ENCODE measurements at regions not wholly inside any gene's neighbourhood (a gene's known extent, or its start where the extent isn't known, plus 50 kb on each side); places are given as distances from the start of the nearest gene placed in this dataset.
A peak's percentile ranks its signal among the peaks of the same experiment; 100 is the strongest.

DNA sequence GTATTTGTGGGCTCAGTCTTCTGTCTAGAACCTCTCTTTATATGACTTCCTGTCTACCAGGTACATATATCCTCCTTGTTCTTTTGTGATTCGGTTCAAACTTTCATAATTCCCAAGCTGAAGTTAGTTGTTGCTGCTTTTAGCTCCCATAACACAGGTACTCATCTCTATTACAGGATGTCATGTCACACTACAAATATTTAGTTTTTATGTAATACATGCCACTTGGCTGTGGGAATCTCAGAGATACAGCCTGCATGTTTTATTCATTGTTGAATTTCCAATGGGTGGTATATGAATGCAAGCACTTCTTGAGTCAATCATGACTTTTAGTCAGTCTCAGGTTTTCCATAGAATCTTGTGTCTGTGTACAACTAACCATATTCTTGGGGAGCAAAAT, 122.7 kb downstream of the SINHCAF start (continued):
- no peak for TF ChIP-seq FOSL2 (IDR thresholded peaks at IDR 0.05; ENCODE audit: borderline replicate concordance, low read depth)

GRCh38 chr12:31205054-31205453, 120.9 kb downstream of the SINHCAF start:
- Histone ChIP-seq H3F3A (replicated peaks; ENCODE audit: insufficient read depth) (no peaks in the 10 kb centered on the region), H3K4me2 (no peak overlapping the region), H3K9me2 (no peaks in the 10 kb centered on the region), H3K79me2 (ENCODE audit: insufficient read depth) (no peaks in the 10 kb centered on the region), H3K4me3 (ENCODE audit: low read depth in 2 of 2, low read length in 1 of 2) (no peak overlapping the region), H3K4me1 (ENCODE audit: control insufficient read depth in 1 of 2, insufficient read depth in 2 of 2, low read depth in 1 of 2, low read length in 1 of 2) (0 out of 4 replicates have a peak, but pooled peaks cover 0 to 4% of the 10 kb centered on the region in 2 experiments), H3K27ac (ENCODE audit: low read depth in 2 of 2, low read length in 1 of 2) (no peak overlapping the region), H3K27me3 (ENCODE audit: insufficient read depth) (no peaks in the 10 kb centered on the region), H4K20me1 (ENCODE audit: insufficient read depth) (no peaks in the 10 kb centered on the region), H3K36me3 (replicated peaks in 1 of 2; ENCODE audit: control insufficient read depth in 1 of 2, insufficient read depth in 2 of 2, low read length in 1 of 2) (no peaks in the 10 kb centered on the region), H3K9me3 (no peaks in the 10 kb centered on the region), H2AFZ (ENCODE audit: low read depth) (peak overlapping the region; percentile 63), H3K9ac (no peak overlapping the region)
- TF ChIP-seq POLR2AphosphoS5 (IDR thresholded peaks at IDR 0.05; ENCODE audit: low read depth, low read length), result no peak
- no peak for TF ChIP-seq MAX (IDR thresholded peaks at IDR 0.05; ENCODE audit: low read depth)
- TF ChIP-seq TEAD4 (IDR thresholded peaks at IDR 0.05; ENCODE audit: borderline replicate concordance, insufficient read depth), result no peak
- no peak for TF ChIP-seq NRF1 (IDR thresholded peaks at IDR 0.05; ENCODE audit: low read depth, low read length)
- TF ChIP-seq SMC3 (IDR thresholded peaks at IDR 0.05; ENCODE audit: low read depth, low read length), result no peak
- TF ChIP-seq CHD2 (IDR thresholded peaks at IDR 0.05; ENCODE audit: low read length, partially characterized antibody), result no peak
- TF ChIP-seq, protein P1, sequence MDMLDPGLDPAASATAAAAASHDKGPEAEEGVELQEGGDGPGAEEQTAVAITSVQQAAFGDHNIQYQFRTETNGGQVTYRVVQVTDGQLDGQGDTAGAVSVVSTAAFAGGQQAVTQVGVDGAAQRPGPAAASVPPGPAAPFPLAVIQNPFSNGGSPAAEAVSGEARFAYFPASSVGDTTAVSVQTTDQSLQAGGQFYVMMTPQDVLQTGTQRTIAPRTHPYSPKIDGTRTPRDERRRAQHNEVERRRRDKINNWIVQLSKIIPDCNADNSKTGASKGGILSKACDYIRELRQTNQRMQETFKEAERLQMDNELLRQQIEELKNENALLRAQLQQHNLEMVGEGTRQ (IDR thresholded peaks at IDR 0.05; ENCODE audit: borderline replicate concordance, low read depth, low read length), result no peak
- TF ChIP-seq YY1 (IDR thresholded peaks at IDR 0.05; ENCODE audit: low read depth), result no peak
- TF ChIP-seq REST (IDR thresholded peaks at IDR 0.05; ENCODE audit: low read depth, low read length), result no peak
- no peak for TF ChIP-seq FOXJ3 (CRISPR knock-in tag; IDR thresholded peaks at IDR 0.05)
- POLR2A ChIA-PET, result no interaction called here
- WGBS (ENCODE audit: low lambda C conversion rate), result 21% methylated on average over 3 of the region's 3 CpGs
- DNase-seq, result no peak
- CTCF ChIA-PET, result no interaction called here
